RWPE1 (cell line): ENCODE measurements at regions not wholly inside any gene's neighbourhood (a gene's known extent, or its start where the extent isn't known, plus 50 kb on each side); places are given as distances from the start of the nearest gene placed in this dataset.

Source experiments
- CTCF ChIA-PET: fragments of 350-600 bp; sonication (Branson Sonifier 250); formaldehyde crosslinking; extraction: SDS; loops from one replicate; lab custom pipeline; 2021; lab: Yijun Ruan, JAX
- POLR2A ChIA-PET: fragments of 400-600 bp; formaldehyde crosslinking; extraction: SDS; loops from one replicate; lab custom pipeline; 2020; ENCODE audit warnings: antibody characterized with exemption; ENCODE audit not compliant: low non-redundant PET; lab: Yijun Ruan, JAX
- DNase-seq: peaks from one replicate; pipeline ENCODE4 v3.0.0; 2012; ENCODE audit warnings: low spot score
- H3K27ac ChIP-seq: fragments of 450-650 bp; 2 replicates; pipeline ENCODE4 v1.5.1; 2017
- TF ChIP-seq, protein P1 (sequence below): fragments of 450-650 bp; conservative IDR thresholded peaks from 2 replicates; pipeline ENCODE4 v1.5.1; 2017; ENCODE audit warnings: low read depth, mild to moderate bottlenecking

DNA sequence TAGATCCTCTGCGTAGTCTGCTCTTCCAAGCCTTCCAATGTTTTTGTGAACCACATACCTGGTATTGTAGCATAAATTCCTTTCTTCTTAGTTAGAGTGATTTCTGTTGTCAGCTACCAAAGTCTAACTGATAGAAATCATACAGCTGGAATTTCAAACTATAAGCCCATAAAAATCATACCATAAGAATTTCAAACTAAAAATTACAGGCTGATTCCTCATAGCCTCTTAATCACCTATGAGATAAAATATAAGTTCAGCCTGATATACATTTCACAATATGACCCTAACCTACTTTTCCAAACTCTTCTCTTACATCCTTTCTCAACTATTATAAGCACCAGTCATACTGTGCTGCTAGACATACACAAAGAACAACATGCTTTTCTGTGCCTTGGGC is 64.8 kb downstream of the PTHLH start:
- no peak for DNase-seq
- CTCF ChIA-PET: interaction anchor here (0.6 kb wide), 1 partner anchor 603 kb away, joined by 4 read pairs; no protein-coding TSS in a partner anchor
- TF ChIP-seq, protein P1, sequence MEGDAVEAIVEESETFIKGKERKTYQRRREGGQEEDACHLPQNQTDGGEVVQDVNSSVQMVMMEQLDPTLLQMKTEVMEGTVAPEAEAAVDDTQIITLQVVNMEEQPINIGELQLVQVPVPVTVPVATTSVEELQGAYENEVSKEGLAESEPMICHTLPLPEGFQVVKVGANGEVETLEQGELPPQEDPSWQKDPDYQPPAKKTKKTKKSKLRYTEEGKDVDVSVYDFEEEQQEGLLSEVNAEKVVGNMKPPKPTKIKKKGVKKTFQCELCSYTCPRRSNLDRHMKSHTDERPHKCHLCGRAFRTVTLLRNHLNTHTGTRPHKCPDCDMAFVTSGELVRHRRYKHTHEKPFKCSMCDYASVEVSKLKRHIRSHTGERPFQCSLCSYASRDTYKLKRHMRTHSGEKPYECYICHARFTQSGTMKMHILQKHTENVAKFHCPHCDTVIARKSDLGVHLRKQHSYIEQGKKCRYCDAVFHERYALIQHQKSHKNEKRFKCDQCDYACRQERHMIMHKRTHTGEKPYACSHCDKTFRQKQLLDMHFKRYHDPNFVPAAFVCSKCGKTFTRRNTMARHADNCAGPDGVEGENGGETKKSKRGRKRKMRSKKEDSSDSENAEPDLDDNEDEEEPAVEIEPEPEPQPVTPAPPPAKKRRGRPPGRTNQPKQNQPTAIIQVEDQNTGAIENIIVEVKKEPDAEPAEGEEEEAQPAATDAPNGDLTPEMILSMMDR: no peak

DNA sequence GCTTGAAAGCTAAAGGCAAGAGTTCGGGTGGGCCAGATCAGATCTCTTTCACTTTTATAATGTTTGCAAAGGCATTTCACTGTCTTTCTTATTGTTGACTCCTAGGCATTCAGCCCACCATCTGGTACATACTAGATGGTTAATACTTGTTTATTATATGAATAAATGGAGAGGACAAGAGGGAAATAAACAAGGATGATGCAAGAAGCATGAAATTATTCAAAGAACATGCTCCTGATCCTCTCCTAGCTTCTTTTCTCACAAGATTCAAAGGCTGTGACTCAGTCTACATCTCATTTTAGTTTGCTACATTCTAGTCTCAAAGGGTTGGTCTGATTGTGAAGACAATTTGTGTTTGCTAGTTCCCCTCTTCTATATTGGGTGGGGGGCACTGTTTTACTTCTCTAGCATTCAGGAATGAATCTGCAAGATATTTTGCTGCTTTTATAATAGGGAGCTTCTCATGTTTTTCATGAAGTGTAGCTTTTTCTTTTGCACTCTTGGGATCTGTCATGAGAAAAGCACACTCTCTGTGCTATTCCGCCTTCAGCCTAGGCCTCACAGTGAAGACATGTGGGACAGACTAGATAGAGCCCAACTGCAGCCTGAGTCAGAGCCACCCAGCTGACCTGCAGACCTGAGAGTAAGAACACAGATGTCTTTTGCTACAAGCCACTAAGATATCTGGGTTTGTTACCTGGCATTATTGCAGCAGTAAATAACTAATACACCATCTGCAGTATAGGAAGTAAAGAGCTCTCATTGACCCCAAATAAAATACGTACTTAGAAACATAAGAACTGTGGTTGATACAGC is 65.7 kb downstream of the PTHLH start:
- ChIA-PET POLR2A (interaction anchor here (0.7 kb wide), 1 partner anchor 21 kb away, joined by 4 read pairs; no protein-coding TSS in a partner anchor), CTCF (interaction anchor here (0.6 kb wide), 1 partner anchor 604 kb away, joined by 4 read pairs; no protein-coding TSS in a partner anchor)
- TF ChIP-seq, protein P1: no peak
- no peak overlapping the region for H3K27ac ChIP-seq
- no peak for DNase-seq

More for the DNA sequence above, 64.8 kb downstream of the PTHLH start:
- POLR2A ChIA-PET: no interaction called here
- H3K27ac ChIP-seq: no peak overlapping the region

DNA sequence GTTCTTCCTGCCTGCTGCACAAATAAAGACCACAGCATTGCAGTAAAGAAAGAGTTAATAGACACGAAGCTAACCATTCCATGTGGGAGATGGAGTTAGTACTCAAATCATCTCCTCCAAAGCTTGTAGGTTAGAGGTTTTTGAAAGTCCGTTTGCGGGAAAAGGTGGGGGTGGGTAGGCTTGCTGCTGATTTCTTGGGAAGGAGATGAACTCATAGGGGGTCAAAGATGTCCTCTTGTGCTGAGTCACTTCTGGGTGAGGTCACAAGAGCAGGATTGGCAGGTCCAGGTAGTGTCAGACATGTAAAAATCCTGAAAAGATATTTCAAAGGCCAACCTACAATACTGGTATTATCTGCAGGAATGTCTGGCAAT is 66.4 kb downstream of the PTHLH start:
- POLR2A ChIA-PET: no interaction called here
- no peak for DNase-seq
- no peak overlapping the region for H3K27ac ChIP-seq
- CTCF ChIA-PET: interaction anchor here (0.7 to 0.8 kb wide), 2 partner anchors 8 to 85 kb away, joined by 3 read pairs; no protein-coding TSS in a partner anchor
- TF ChIP-seq, protein P1: no peak

DNA sequence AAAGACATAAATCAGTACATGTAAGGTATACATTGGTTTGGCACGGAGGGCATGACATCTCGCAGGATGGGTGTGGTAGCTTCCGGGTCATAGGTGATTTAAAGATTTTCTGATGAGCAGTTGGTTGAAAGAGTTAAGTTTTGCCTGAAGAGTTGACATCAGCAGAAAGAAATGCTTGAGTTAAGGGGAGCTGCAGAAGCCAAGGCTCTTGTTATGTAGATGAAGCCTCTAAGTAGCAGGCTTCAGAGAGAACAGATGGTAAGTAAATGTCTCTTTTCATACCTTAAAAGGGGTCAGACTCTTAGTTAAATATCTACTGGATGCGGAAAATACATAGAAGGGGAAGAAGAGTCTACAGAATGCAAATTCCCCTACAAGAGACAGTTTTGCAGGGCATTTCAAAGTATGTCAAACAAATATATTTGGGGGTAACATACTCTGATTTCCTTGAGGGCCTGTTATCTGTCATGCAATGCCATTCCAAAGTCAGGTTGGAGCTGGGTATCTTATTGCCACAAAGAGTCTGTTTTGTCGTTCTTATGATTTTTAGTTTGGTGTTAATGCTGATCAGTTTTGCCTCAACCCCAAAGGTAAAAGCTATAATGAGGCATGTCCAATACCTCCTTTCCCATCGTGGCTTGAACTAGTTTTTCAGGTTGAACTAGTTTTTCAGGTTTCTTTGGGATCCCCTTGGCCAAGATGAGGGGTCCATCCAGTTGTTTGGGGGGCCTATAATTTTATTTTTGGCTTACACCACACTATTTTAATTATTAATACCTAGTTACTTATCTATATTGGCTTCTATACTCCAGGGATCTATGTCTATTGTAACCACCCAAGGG is 67.0 kb downstream of the PTHLH start:
- CTCF ChIA-PET: interaction anchor here (0.7 to 0.8 kb wide), 2 partner anchors 9 to 84 kb away, joined by 3 read pairs; no protein-coding TSS in a partner anchor
- POLR2A ChIA-PET: no interaction called here

DNA sequence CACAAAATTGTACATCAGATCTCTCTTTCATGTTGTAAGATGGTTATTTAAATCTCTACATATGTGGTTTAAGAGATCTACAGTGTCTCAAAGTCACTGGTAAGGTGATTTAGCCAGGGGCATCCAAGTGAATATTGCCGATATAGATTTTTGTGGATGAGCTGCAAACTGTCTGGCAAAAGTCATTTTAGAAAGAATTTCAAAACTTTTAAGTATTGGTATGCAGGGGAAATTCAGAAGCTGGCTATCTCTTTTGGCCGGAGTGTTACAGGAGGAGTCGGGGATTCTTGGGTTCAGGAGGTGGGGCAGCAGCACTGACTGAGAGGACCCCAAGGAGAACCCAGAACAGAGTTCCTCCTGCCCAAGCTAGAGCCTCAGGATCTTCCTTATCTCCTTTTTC is 69.9 kb downstream of the PTHLH start:
- DNase-seq: no peak
- no peak overlapping the region for H3K27ac ChIP-seq
- CTCF ChIA-PET: no interaction called here
- POLR2A ChIA-PET: no interaction called here
- TF ChIP-seq, protein P1: no peak

More for the DNA sequence above, 67.0 kb downstream of the PTHLH start:
- H3K27ac ChIP-seq: no peak overlapping the region
- TF ChIP-seq, protein P1: no peak
- no peak for DNase-seq

DNA sequence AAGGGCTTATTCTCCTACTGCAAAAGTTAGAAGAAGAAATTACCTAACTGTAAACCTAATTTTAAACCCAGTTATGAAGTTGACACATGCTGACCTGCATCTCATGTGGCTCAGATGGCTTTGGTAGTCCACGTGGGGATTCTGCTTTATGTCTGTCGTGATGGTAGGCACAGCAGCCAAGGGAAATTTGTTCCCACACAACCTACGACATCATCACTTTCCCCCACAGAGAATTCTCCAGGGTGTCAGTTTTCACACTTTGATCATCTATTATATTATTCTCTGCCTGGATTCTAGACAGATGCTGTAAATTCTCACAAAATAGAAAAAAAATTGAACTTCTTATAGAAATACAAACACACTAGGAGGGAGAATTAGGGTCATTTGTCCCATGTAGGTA is 70.6 kb downstream of the PTHLH start:
- TF ChIP-seq, protein P1: no peak
- ChIA-PET POLR2A (no interaction called here), CTCF (interaction anchor here (0.6 kb wide), 1 partner anchor 475 kb away, joined by 3 read pairs; no protein-coding TSS in a partner anchor)
- no peak overlapping the region for H3K27ac ChIP-seq
- no peak for DNase-seq
